ENCODE measurements at regions not wholly inside any gene's neighbourhood (a gene's known extent, or its start where the extent isn't known, plus 50 kb on each side); places are given as distances from the start of the nearest gene placed in this dataset.

GRCh38 chr3:17805461-17805940 lies 63.1 kb upstream of the TBC1D5 start:
- DNase-seq: no peak
- Mint-ChIP-seq H3K4me3 (no peak overlapping the region), H3K27me3 (peaks cover 36% of the 10 kb centered on the region), H3K4me1 (peaks cover 8% of the 10 kb centered on the region), H3K36me3 (ENCODE audit: low read depth) (no peaks in the 10 kb centered on the region), H3K27ac (no peak overlapping the region)
- ATAC-seq: no peak
- no peaks in the 10 kb centered on the region for H3K9me3 ChIP-seq (ENCODE audit: control insufficient read depth, low read length, poor library complexity, severe bottlenecking)

- peaks cover 28% of the 10 kb centered on the region for H3K27me3 Mint-ChIP-seq
- H3K27ac Mint-ChIP-seq: no peak overlapping the region
- H3K9me3 ChIP-seq (ENCODE audit: control insufficient read depth, low read length, poor library complexity, severe bottlenecking): no peaks in the 10 kb centered on the region
- H3K4me1 Mint-ChIP-seq: peaks cover 8% of the 10 kb centered on the region
- no peak for DNase-seq
- no peak for ATAC-seq
- H3K36me3 Mint-ChIP-seq (ENCODE audit: low read depth): peaks cover 2% of the 10 kb centered on the region
- no peak overlapping the region for H3K4me3 Mint-ChIP-seq
These were observed 60.5 kb upstream of the TBC1D5 start for GRCh38 chr3:17802950-17803349.

- Mint-ChIP-seq H3K4me1 (peaks cover under 1% of the 10 kb centered on the region), H3K36me3 (ENCODE audit: low read depth) (peaks cover 2% of the 10 kb centered on the region), H3K4me3 (no peak overlapping the region), H3K27ac (no peak overlapping the region), H3K27me3 (peaks cover 26% of the 10 kb centered on the region)
- DNase-seq: no peak
- no peak for ATAC-seq
- no peaks in the 10 kb centered on the region for H3K9me3 ChIP-seq (ENCODE audit: control insufficient read depth, low read length, poor library complexity, severe bottlenecking)
These were observed 58.7 kb upstream of the TBC1D5 start for GRCh38 chr3:17801131-17801530.

DNA sequence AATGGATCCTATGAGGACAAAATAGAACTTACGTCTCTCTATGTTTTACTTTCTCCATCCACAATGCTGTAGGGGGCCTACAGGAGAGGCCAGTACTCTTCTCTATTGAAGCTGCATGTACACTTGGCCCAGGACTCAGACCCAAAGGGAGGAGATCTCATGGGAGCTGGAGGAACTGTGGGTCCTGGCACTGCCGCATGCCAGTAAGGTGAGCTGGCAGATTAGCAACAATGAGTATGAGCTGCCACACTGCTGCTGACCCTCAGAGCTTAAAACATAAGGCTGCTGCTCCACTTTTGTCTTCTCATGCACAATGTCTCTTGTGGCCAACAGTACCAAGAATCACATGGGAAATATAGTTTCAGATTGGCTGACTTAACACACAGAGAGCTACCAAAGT lies 57.8 kb upstream of the TBC1D5 start:
- no peaks in the 10 kb centered on the region for H3K9me3 ChIP-seq (ENCODE audit: control insufficient read depth, low read length, poor library complexity, severe bottlenecking)
- H3K4me3 Mint-ChIP-seq: no peak overlapping the region

GRCh38 chr3:17799312-17799711 lies 56.9 kb upstream of the TBC1D5 start:
- no peak for DNase-seq
- H3K4me1 Mint-ChIP-seq: no peaks in the 10 kb centered on the region
- peaks cover 26% of the 10 kb centered on the region for H3K27me3 Mint-ChIP-seq
- H3K36me3 Mint-ChIP-seq (ENCODE audit: low read depth): peaks cover 2% of the 10 kb centered on the region
- no peak for ATAC-seq
- no peak overlapping the region for H3K4me3 Mint-ChIP-seq
- H3K27ac Mint-ChIP-seq: no peak overlapping the region
- no peaks in the 10 kb centered on the region for H3K9me3 ChIP-seq (ENCODE audit: control insufficient read depth, low read length, poor library complexity, severe bottlenecking)

More for the DNA sequence above, 57.8 kb upstream of the TBC1D5 start:
- Mint-ChIP-seq H3K36me3 (ENCODE audit: low read depth) (peaks cover 2% of the 10 kb centered on the region), H3K27me3 (peaks cover 26% of the 10 kb centered on the region), H3K4me1 (no peaks in the 10 kb centered on the region), H3K27ac (no peak overlapping the region)
- ATAC-seq (no peak), DNase-seq (no peak)

DNA sequence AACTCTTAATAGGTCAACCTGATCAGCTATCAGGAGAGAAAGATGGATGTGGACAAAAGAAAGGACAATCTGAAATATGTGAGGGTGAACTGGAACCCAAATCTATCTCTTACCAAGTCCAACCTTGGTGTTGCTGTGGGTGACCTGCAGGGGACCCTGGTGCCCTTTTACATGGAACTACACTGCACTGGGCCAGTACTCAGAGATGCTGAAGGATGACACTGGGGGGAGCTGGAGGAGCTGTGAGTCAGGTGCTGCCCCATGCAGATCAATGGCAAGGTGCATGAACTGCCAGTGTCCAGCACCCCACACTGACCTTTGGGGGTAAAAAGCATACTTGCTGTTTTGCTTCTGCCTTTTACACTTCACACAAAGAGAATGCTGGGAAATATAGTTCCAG lies 55.6 kb upstream of the TBC1D5 start:
- H3K36me3 Mint-ChIP-seq (ENCODE audit: low read depth): peaks cover 3% of the 10 kb centered on the region
- no peak overlapping the region for H3K4me3 Mint-ChIP-seq
- ATAC-seq (no peak), DNase-seq (no peak)
- no peaks in the 10 kb centered on the region for H3K9me3 ChIP-seq (ENCODE audit: control insufficient read depth, low read length, poor library complexity, severe bottlenecking)
- H3K4me1 Mint-ChIP-seq: no peaks in the 10 kb centered on the region
- H3K27me3 Mint-ChIP-seq: peaks cover 24% of the 10 kb centered on the region
- no peak overlapping the region for H3K27ac Mint-ChIP-seq

- DNase-seq: no peak
- ATAC-seq: no peak
- H3K27me3 Mint-ChIP-seq: peaks cover 16% of the 10 kb centered on the region
- H3K4me1 Mint-ChIP-seq: no peaks in the 10 kb centered on the region
- H3K27ac Mint-ChIP-seq: no peak overlapping the region
- peaks cover 3% of the 10 kb centered on the region for H3K36me3 Mint-ChIP-seq (ENCODE audit: low read depth)
- no peak overlapping the region for H3K4me3 Mint-ChIP-seq
- peaks cover 4% of the 10 kb centered on the region for H3K9me3 ChIP-seq (ENCODE audit: control insufficient read depth, low read length, poor library complexity, severe bottlenecking)
These were observed 53.3 kb upstream of the TBC1D5 start for GRCh38 chr3:17795711-17796110.

DNA sequence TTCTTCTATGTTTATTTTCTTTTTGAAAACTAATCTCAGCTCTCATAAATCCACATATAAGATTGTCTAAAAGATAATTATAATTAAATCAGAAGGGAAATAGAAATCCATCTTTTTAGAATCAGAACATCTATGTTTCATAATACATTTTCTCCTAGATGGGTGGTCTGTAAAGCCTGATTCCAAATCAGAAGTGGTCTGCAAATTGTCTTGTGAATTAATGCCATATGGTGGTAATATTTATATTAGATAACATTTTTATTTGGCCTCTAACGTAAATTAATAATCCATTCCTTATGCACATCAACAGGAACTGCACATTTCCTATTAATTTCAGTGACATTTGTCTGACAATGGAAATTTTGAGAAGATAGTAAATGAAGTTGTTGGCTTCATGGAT lies 52.8 kb upstream of the TBC1D5 start:
- ATAC-seq (no peak), DNase-seq (no peak)
- Mint-ChIP-seq H3K4me3 (no peak overlapping the region), H3K4me1 (no peaks in the 10 kb centered on the region), H3K36me3 (ENCODE audit: low read depth) (peaks cover 4% of the 10 kb centered on the region), H3K27me3 (peaks cover 12% of the 10 kb centered on the region), H3K27ac (no peak overlapping the region)
- H3K9me3 ChIP-seq (ENCODE audit: control insufficient read depth, low read length, poor library complexity, severe bottlenecking): peaks cover 4% of the 10 kb centered on the region

GRCh38 chr3:17793542-17794195 lies 51.2 kb upstream of the TBC1D5 start:
- peaks cover 6% of the 10 kb centered on the region for H3K36me3 Mint-ChIP-seq (ENCODE audit: low read depth)
- no peak overlapping the region for H3K4me3 Mint-ChIP-seq
- DNase-seq (no peak), ATAC-seq (no peak)
- no peaks in the 10 kb centered on the region for H3K4me1 Mint-ChIP-seq
- no peak overlapping the region for H3K27ac Mint-ChIP-seq
- peaks cover 4% of the 10 kb centered on the region for H3K9me3 ChIP-seq (ENCODE audit: control insufficient read depth, low read length, poor library complexity, severe bottlenecking)
- H3K27me3 Mint-ChIP-seq: peaks cover 4% of the 10 kb centered on the region
